Endothelial cell of umbilical vein (primary cell): ENCODE measurements at regions not wholly inside any gene's neighbourhood (a gene's known extent, or its start where the extent isn't known, plus 50 kb on each side); places are given as distances from the start of the nearest gene placed in this dataset.

Source experiments
- CTCF ChIP-seq, 2 donors: IDR thresholded peaks; 1 replicate in 1 of 2; 2 replicates in 1 of 2; pipeline ENCODE4 v1.5.1; 2011; ENCODE audit warnings: low read length in 2 of 2, mild to moderate bottlenecking in 2 of 2, moderate library complexity in 2 of 2, control low read depth in 1 of 2, inconsistent platforms in 1 of 2, low read depth in 1 of 2; ENCODE audit not compliant: insufficient read depth in 1 of 2; ENCODE audit errors: extremely low read depth in 1 of 2
- EZH2 ChIP-seq: IDR thresholded peaks from 2 replicates; pipeline ENCODE4 v1.6.1; 2012; ENCODE audit warnings: borderline replicate concordance, low read depth, mild to moderate bottlenecking, moderate library complexity, low read length, inconsistent platforms; ENCODE audit not compliant: severe bottlenecking
- GATA2 ChIP-seq: IDR thresholded peaks from 2 replicates; pipeline ENCODE4 v1.7.0; 2011; ENCODE audit warnings: low read depth, mild to moderate bottlenecking, moderate library complexity, mixed read lengths, low read length; ENCODE audit not compliant: insufficient read length, insufficient read depth
- MAX ChIP-seq: IDR thresholded peaks from 2 replicates; pipeline ENCODE4 v1.6.1; 2011; ENCODE audit not compliant: insufficient read depth, insufficient read length
- MYC ChIP-seq: IDR thresholded peaks from one replicate; pipeline ENCODE4 v1.6.1; 2011; ENCODE audit warnings: mild to moderate bottlenecking, low read depth, low read length
- POLR2A ChIP-seq: IDR thresholded peaks from 2 replicates; pipeline ENCODE4 v1.6.1; 2012; ENCODE audit warnings: low read depth, mild to moderate bottlenecking, control low read depth, low read length
- POLR2AphosphoS5 ChIP-seq: IDR thresholded peaks from 2 replicates; pipeline ENCODE4 v1.6.1; 2012; ENCODE audit warnings: low read depth, mild to moderate bottlenecking, control low read depth, low read length, moderate library complexity; ENCODE audit not compliant: insufficient read depth

- TF ChIP-seq CTCF (IDR thresholded peaks at IDR 0.05; ENCODE audit: extremely low read depth in 1 of 2, insufficient read depth in 1 of 2, low read depth in 1 of 2, low read length in 2 of 2): no peak
- no peak for TF ChIP-seq MYC
- TF ChIP-seq EZH2: no peak
- no peak for TF ChIP-seq POLR2A
- TF ChIP-seq GATA2: no peak
- no peak for TF ChIP-seq POLR2AphosphoS5
- TF ChIP-seq MAX: no peak
These were observed 210.7 kb upstream of the CNR1 start for GRCh38 chr6:88376768-88377387.
